GM19395 (cell line): ENCODE measurements at regions not wholly inside any gene's neighbourhood (a gene's known extent, or its start where the extent isn't known, plus 50 kb on each side); places are given as distances from the start of the nearest gene placed in this dataset.
"Not testable (repeated sequence)": the region's sequence is repeated elsewhere in the genome, so short reads cannot be mapped to it uniquely, and the experiment has no call there.

Experiments used
- ATAC-seq: cut with Tn5 transposase; IDR thresholded peaks from one replicate; pipeline ENCODE4 v1.9.1; 2021; ENCODE audit warnings: mild to moderate bottlenecking, moderate library complexity; ENCODE audit not compliant: unreplicated experiment

DNA sequence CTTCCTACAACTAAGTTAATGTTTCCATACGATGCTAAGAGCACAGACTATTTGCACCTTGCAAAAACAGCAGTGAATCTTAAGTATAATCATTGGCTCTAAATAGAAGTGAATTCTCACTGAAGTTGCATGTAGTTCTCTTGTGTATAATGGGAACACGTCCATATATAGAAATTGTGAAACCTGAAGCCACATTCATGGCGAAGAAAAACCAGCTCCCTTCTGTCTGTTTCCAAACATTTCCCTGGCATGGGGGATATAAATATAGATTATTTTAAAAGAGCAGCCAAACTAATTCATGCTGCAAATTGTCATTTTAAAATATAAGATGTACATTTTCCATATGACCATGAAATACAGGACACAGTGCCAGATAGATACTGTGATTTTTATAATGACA, 71.1 kb downstream of the TRAM1L1 start:
- ATAC-seq: no peak

GRCh38 chr4:117010671-117011070, 74.7 kb downstream of the TRAM1L1 start:
- no peak for ATAC-seq

DNA sequence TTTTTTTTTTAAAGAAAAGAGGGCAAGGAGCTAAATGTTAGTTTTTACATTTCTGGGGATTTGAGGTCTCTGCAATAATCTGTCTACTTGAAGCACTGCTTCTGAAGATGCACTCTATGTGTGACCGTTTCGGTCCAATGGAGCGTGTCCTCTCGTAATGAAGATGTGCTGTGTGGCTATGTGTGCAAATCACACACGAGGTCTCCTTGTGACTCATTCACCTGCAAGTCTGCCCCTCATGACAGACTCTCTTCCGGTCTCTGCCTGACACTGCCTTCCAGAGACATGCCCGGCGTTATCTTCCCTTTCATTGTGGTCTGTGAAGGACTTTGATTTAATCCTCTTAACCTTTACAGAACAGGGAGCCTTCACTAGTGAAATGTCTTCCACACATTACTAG, 84.3 kb downstream of the TRAM1L1 start:
- ATAC-seq: peak; percentile 83

DNA sequence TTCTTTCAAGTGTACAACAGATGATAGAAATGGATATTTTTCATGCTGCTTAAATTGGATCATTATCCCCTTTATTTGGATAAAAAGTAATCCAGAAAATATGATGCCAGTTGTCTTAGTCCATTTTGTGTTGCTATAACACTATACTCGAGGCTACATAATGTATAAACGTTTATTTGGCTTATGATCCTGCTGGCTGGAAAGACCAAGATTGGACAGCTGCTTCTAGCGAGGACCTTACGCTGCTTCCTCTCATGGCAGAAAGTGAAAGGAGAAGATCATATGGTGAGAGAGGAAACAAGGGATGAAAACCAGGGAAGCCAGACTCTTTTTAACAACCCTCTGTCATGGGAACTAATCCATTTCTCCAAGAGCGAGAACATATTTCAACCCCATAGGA, 102.7 kb downstream of the TRAM1L1 start:
- ATAC-seq: no peak

DNA sequence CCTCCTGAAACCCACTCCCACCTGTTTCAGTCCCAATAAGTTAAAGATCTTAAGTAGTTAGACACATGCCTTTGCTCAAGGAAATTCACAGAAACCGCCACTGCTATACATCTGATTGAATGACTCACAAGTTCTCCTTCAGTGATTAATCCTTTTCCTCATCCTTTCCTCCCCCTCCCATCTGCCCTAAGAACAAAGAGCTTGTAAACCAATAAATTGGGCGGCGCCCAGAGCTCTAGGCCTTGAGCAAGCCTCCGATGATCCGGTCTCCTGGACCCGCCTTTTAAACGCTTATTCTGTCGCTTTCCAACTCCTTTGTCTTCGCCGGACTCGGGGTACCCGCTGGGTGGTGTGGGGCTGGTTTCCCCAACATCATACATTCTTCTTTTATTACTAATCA, 104.9 kb downstream of the TRAM1L1 start:
- ATAC-seq: not testable (repeated sequence)

- no peak for ATAC-seq
Observed at GRCh38 chr4:116959045-116959444, 126.3 kb downstream of the TRAM1L1 start.

DNA sequence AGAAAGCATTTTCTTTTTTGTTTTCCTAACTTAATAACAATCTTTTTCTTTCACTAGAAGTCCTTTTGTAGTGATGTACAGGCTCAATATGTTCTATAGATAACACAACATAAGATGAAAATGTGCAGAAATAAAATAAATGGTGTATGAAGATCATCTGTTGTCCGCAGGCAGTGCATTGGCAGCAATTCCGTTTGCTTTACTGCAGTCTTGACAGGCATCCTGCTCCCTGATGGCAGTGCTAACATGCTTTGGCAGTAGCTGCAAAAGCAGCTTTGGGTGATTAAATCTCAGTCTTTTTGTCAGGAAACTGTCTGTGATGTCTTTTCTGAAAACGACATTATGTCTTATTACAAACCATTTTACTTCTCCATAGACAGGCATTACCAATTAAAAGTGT, 131.4 kb downstream of the TRAM1L1 start:
- ATAC-seq: no peak

DNA sequence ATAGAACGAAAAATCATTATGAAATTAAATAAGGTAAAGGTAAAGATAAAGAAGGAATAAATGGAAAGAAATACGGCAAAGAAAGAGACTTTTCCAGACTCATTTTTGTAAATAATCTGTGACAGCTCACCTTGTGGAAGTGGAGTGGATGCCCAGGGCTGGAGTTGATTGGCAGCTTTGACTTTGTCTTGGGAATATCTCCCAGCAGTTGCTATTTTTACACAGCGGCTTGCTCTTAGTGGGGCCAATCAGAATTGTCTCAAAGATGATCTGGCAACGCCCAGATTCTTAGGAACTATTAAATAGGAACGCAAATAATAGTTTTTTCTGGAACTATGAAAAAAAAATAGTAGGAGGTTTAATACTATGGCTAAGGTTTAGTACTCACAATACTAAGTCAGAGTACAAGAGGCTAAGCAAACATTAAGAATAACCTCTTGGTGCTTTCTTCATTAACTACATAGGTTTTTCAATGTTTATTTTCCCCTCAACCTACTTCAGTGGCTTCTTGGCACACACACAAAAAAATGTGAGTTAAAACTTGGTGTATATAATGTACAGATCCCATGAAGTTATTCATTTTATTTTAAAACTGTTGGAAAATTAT, 132.7 kb downstream of the TRAM1L1 start:
- no peak for ATAC-seq

GRCh38 chr4:116949856-116950255, 135.5 kb downstream of the TRAM1L1 start:
- no peak for ATAC-seq

DNA sequence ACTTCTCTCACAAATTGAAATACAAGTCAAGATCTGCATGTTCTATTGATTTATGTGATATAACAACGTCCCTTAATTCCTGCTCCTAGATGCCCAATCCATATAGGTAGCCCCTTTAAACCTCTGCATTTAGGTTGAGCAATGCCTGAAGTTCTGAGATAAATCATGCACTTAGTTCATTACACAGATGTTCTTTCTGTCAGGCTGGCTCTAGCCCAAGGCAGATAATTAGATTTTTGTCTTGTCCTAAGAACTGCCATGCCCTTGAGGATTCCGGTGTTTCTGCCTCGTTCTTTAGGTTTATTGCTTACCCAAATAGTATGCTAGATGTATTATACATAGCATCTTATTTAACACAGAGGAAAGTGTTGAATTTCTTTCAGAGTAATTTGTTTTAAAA, 143.1 kb downstream of the TRAM1L1 start:
- ATAC-seq: no peak

- no peak for ATAC-seq
Observed at GRCh38 chr4:116930329-116930728, 155.0 kb downstream of the TRAM1L1 start.

DNA sequence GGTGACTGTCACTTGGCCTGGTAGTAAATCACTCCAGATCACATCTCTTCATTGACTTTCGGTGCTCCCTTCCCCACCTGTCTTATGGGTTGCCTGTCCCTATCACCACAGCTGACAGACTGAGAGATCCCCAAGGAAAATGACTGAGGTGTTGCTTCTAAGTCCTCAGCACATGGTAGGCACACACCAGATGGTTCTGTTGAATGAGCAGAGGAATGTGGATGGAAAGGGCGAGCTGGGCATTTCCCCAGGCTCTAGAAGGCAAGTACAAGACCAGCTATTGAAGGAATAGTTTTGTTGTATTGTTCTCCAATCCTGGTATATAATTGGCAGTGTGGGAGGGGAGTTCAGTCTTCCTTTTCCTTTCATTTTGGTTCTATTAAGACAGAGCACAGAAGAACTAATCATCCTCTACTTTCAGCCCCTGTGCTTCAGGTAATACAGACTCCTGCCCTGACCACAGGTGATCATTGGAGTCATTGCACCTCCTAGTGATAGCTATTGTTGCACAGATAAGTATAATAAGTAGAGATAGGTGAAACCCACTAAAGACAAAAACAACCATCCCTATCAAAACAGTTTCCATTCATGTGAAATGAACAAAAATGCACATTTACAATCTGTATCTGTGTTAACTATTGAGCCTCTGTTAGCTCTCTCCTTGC, 158.6 kb downstream of the TRAM1L1 start:
- ATAC-seq: no peak

DNA sequence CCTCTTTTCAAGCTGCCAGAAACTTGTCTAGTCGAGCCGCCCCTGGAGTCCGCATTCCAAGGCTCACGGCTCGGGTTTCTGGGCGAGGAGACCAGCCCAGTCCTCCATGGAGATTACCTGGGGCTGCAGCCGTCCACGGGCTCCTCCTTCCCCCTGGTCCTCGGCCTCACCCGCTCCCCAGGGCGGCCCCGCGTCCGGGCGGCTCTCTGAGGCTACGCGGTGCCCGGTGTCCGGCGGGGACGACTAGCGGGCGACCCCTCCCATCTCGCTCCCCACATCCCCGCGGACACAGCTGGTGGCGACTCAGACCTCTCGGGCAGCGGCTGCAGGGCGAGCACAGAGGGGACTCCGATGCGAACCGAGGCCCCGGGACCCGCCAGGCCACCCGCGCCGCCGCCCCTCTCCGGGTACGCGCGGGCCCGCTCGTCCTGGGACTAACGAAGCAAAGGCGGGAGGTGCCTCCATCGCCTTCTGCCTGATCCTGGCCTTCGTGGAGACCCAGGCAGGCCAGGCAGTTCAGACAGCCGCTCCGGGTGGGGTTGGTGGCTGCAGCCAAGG, 159.4 kb downstream of the TRAM1L1 start:
- ATAC-seq: no peak

DNA sequence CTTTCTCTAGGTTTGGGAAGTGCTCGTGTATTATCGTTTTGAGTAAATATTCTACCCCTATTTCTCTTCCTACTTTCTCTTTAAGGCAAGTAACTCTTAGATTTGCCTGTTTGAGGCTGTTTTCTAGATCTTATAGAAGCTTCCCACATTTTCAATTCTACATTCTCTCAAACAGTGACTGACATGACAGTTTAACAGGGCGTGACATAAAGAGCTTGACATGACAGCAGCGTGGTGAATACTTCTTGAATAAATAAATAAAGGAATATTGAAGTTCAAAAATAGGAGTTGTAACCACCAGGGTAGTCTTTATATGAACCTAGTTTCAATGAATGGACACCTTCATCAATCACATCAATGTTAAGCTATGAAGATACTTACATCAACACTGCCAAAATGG, 162.0 kb downstream of the TRAM1L1 start:
- ATAC-seq: no peak

- ATAC-seq: no peak
Observed at GRCh38 chr4:116913451-116913850, 171.9 kb downstream of the TRAM1L1 start.

- ATAC-seq: no peak
Observed at GRCh38 chr4:116906758-116907157, 178.6 kb downstream of the TRAM1L1 start.

DNA sequence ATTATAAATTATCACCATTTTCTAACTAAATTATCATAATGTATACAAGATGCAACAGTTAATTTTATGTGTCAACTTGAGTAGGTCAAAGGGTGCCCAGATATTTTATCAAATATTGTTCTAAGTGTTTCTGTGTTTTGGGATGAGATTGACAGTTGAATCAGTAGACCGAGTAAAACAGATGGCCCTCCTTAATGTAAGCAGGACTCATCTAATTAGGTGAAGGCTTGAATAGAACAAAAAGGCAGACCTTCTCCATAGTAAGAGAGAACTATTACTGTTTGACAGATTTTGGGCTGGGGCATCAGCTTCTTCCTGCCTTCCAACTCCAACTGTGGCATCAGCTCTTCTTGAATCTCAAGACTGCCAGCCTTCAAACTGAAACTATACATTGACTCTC, 185.8 kb downstream of the TRAM1L1 start:
- no peak for ATAC-seq

DNA sequence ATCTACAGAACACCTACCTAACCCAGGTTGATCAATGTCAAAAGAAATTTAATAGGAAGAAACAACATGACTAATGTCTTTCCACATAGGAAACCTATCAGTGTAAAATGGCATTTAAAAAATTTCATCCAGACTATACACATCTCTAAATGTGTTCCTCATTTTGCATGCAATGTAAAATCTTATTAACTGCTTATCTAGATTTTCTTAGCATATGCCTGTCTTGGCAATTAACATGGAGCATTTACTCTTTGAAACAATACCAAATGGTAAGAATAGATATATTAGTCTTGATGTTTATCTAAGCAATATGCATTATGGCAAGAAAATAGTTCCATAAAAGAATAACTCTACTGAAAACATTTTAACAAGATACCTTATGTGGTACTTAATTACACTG, 199.8 kb downstream of the TRAM1L1 start:
- no peak for ATAC-seq

GRCh38 chr4:116882503-116882902, 202.9 kb downstream of the TRAM1L1 start:
- no peak for ATAC-seq

GRCh38 chr4:116881077-116881476, 204.3 kb downstream of the TRAM1L1 start:
- ATAC-seq: no peak

DNA sequence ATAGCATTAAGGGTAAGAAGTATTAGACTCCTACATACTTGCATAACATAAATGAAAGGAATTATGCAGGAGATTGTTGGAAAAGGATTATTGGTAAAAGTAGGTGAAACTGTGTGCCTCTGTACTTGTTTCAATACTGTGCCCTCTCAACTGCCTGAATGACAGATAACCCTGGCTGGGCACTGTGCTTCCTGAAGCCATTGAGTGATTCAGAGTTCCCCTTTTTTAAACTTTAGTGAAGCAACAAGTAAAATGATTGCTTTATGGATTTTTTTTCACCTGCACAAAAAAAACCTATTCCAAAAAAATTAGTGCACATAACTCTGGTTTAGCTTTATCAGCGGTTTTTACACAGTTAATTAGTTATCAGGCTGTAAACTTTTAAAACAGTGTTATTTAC, 204.8 kb downstream of the TRAM1L1 start:
- ATAC-seq: no peak

GRCh38 chr4:116878280-116878679, 207.1 kb downstream of the TRAM1L1 start:
- no peak for ATAC-seq

- no peak for ATAC-seq
Observed at GRCh38 chr4:116877069-116877468, 208.3 kb downstream of the TRAM1L1 start.
